ENCODE measurements at regions not wholly inside any gene's neighbourhood (a gene's known extent, or its start where the extent isn't known, plus 50 kb on each side); places are given as distances from the start of the nearest gene placed in this dataset.

GRCh38 chr16:51949282-51949681 is 597.7 kb downstream of the TOX3 start:
- no peak for ATAC-seq
- no TSS peak for BruUV-seq (replicated peaks)
- H3K36me3 ChIP-seq (ENCODE audit: control insufficient read depth in 1 of 2, insufficient read depth in 2 of 2, low read length in 2 of 2), result no peaks in the 10 kb centered on the region
- TF ChIP-seq CBX3 (IDR thresholded peaks at IDR 0.05; ENCODE audit: low read depth) (no peak), EZH2phosphoT487 (IDR thresholded peaks at IDR 0.05; ENCODE audit: borderline replicate concordance) (no peak), YY1 (IDR thresholded peaks at IDR 0.05; ENCODE audit: extremely low read depth, insufficient replicate concordance, low read depth, low read length) (no peak), SP1 (IDR thresholded peaks at IDR 0.05; ENCODE audit: low read depth) (no peak), SRF (IDR thresholded peaks at IDR 0.05; ENCODE audit: low read depth) (no peak), POLR2A (IDR thresholded peaks at IDR 0.05; ENCODE audit: borderline replicate concordance, extremely low read depth, insufficient read depth, insufficient read length) (no peak), ZFX (IDR thresholded peaks at IDR 0.05) (no peak), MAX (IDR thresholded peaks at IDR 0.05) (no peak), CTCF (IDR thresholded peaks at IDR 0.05 in 2 of 3, conservative IDR thresholded peaks at IDR 0.05 in 1 of 3; ENCODE audit: borderline replicate concordance in 1 of 3, insufficient read depth in 1 of 3, low read depth in 2 of 3, low read length in 2 of 3) (no peak), ZNF274 (IDR thresholded peaks at IDR 0.05; ENCODE audit: low read depth, low read length) (no peak), ATF3 (IDR thresholded peaks at IDR 0.05) (no peak), REST (IDR thresholded peaks at IDR 0.05; ENCODE audit: low read depth) (no peak), ZBTB33 (IDR thresholded peaks at IDR 0.05; ENCODE audit: extremely low read depth, insufficient replicate concordance, low read length) (no peak), TCF7L2 (IDR thresholded peaks at IDR 0.05; ENCODE audit: borderline replicate concordance, extremely low read depth, insufficient read depth, insufficient read length) (no peak), CEBPB (IDR thresholded peaks at IDR 0.05; ENCODE audit: low read depth) (no peak), EZH2 (IDR thresholded peaks at IDR 0.05) (no peak), RAD21 (IDR thresholded peaks at IDR 0.05; ENCODE audit: low read depth) (no peak)
- no peak overlapping the region for H3K4me3 ChIP-seq (replicated peaks in 1 of 2; ENCODE audit: low read depth in 1 of 2, low read length in 2 of 2)
- no peaks in the 10 kb centered on the region for H3K79me2 ChIP-seq (ENCODE audit: insufficient read depth, low read length)
- no peaks in the 10 kb centered on the region for H3K4me1 ChIP-seq (ENCODE audit: control insufficient read depth in 1 of 2, insufficient read depth in 2 of 2, low read length in 2 of 2)
- DNase-seq (ENCODE audit: low read depth, low spot score), result no peak
- peaks cover 0 to 11% of the 10 kb centered on the region in 2 experiments; a peak in 2 of 4 replicates for H3K9me3 ChIP-seq (ENCODE audit: control insufficient read depth in 1 of 2, insufficient read depth in 1 of 2, low read depth in 1 of 2, low read length in 2 of 2)
- no peak overlapping the region for H3K4me2 ChIP-seq (ENCODE audit: low read length)
- no peak overlapping the region for H3K27ac ChIP-seq (ENCODE audit: low read depth, low read length)
- no peaks in the 10 kb centered on the region for H4K20me1 ChIP-seq (ENCODE audit: insufficient read depth)
- H3K27me3 ChIP-seq (ENCODE audit: insufficient read depth, low read length), result no peaks in the 10 kb centered on the region
- no peak overlapping the region for H3K9ac ChIP-seq (ENCODE audit: low read length)
- ChIA-PET CTCF (no interaction called here), POLR2A (no interaction called here), RAD21 (ENCODE audit: low non-redundant PET in 1 of 2, low total read pairs in 2 of 2, uncharacterized antibody in 2 of 2, unreplicated experiment in 2 of 2) (no interaction called here)
- no peak overlapping the region for H2AFZ ChIP-seq (ENCODE audit: low read depth, low read length, poor library complexity, severe bottlenecking)
- intact Hi-C loops (cut with micrococcal nuclease), result no loop called here
- no peaks in the 10 kb centered on the region for H3K9me2 ChIP-seq (ENCODE audit: insufficient read depth)
